NCI-H446 treated with DMSO at 0.1 percent for 48 hours (cell line): ENCODE measurements at regions not wholly inside any gene's neighbourhood (a gene's known extent, or its start where the extent isn't known, plus 50 kb on each side); places are given as distances from the start of the nearest gene placed in this dataset.
"Not testable (repeated sequence)": the region's sequence is repeated elsewhere in the genome, so short reads cannot be mapped to it uniquely, and the experiment has no call there.

Experiments
- DNase-seq: peaks from one replicate; lab custom pipeline; 2025; lab: John Stamatoyannopoulos, UW

DNA sequence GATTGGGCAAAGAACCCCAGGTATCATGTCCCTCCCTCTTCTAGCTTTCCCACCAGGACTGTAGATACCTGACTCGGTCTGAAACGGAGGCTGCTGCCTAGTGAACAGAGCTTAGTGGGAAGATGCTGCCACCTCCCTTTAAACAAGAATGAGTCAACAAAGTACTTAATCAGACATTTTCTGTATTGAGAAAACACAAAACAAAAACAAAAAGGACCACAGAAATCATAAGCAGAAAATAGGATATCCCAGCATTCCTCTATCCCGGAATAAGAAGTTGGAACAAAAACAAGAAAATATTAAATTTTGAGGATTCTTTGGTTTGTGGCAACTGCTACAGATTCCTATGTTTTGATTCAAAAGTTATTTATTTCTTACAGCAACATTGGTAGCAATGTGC is 51.7 kb upstream of the COL8A1 start:
- no peak for DNase-seq

DNA sequence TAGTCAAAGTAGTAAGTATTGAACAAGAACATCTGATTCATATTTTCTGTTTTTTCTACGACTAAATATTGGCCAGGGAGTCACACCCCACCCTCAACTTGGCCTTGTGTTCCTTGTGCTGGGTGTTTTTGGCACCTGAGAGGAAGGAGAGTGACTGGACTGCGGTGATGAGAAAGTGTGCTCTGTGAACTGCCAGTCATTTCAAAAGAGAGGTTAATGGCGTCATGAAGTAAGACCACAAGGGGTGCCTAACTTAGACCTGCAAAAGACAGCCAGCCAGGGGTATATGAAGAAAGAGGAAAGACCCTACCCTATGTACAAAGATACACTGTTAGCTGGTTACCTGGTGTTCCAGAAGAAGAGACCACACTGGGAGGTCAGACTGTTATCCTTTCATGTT is 58.4 kb upstream of the COL8A1 start:
- no peak for DNase-seq

DNA sequence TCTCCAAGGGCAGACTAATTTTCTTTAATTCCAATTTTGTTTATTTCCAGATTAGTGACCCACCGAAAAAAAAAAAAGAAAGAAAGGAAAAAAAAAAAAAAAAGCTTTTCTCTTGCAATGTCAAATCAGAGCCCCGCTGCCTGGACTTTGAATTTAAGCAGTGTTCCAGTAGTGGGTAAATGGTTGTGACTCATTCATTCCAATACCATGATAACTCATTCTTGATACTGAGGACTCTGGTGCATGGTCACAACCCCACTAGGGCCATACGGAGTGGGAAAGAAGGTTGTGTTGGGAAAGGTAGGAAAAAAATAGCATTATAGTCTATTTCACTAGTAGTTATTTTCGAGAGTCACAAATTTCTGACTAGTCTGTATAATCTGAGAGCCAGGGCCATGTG is 59.1 kb upstream of the COL8A1 start:
- DNase-seq: no peak

DNA sequence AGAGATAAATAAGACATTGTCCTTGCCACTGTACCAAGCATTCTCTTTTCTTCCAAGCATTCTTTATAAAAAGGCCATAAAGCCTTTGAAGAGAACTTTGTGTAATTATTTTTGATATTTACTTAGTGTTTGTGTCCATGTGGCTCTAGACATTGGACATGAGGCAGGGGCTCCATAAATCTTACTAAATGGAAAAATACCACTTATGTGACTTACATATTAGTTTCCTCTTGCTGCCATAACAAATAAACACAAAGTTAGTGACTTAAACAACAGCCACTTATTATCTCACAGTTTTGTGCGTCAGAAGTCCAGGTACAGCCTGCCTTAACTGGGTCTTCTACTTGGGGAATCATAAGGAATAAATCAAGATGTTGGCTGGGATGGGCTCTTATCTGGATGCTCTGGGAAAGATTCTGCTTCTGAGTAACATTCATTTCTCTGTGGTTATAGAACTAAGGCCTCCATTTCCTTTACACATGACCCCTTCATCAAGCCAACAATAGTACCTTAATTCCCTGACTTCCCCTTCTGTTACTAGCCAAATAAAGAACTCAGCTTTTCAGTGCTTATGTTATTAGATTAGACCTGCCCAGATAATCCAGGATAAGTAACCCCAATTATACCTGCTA is 59.9 kb upstream of the COL8A1 start:
- no peak for DNase-seq

DNA sequence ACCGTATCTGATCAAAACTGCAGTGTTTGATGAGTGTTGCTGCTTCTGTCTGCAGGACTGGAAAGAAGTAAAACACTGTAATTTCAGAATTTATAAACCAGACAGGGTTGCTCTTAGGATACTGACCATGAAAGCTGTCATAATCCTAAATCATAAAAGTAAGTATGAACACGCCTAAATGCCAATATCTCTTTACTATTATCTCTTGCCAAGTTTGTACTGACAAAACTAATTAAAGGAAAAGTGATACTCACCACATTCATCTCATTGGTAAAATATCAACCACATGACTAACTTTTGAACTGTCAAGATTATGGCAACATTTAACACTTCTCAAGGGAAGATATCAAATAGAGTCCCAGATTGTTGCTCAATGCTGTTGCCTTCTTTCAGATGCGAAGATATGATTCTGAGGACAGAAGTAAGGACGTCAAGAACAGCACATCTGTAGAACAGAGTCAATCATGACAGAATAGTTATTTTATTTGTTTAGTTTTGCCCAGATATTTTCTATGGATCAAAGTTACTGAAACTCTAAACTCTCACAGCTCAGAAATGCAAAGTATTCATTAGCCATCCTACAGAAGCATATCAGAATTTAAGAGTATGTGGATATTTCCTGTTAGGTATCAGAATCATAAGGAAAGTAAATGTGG is 61.4 kb upstream of the COL8A1 start:
- no peak for DNase-seq

DNA sequence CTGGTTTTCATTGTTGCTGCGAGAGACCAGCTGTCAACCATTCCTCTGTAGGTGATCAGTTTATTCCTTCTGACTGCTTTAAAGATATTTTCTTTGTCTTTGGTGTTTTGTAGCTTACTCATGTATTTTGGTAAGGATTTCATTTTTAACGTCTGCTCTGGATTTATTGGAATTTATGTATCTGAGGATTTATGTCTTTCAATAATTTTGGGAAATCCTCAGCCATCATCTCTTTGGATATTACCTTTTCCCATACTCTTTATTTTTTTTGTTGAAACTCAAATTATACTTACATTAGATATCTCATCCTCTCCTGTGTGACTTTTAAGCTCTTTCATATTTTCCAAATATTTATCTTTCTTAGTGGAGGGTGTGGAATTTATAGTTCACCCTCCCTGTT is 62.7 kb upstream of the COL8A1 start:
- DNase-seq: no peak

DNA sequence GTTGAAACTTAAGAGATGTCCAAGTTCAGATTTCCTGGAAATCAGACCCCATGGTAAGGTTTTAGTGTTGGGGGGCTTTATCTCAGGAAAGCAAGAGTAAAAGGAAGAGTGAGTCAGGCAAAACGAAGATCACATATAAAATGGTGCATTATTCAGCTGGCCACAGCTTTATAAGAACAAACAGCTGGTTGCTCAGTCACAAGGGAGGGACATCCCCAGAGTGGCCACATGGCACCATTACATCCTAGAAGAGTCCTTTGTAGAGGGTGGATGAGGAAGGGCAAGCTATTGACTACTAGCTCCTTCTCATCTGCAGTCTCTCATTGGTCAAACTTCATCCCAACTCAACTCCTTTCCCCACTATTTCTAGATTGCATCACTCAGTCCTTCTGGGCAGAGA is 68.3 kb upstream of the COL8A1 start:
- DNase-seq: no peak

DNA sequence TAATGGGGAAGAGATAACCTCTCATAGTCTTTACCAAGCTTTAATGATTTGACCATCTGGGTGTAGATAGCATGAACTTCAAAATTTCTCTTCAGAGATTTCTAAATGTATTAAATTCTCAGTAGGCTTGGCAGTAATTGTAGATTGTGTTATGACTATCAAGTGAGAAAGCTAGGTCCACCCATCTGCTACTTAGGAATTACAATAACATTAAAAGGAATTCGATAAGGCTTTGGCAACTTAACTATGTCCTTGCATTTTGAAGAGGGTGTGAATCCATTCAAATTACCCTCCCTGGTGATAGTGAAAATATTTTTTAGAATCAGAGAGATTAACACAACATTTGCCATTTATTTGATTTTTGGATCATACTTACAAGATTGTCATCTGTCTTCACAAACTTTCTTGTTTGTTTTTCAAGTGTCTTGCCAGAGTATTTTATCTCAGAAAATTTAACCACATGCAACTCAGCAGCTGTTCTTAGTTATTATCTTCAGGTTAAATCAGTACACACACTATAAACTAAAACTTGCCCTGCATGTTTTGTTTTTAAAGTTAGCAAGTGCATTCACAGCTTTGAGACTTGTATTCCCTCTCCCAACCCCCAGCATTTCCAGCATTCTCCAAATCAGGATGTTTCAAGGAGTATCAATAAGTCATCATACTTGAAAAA is 69.6 kb upstream of the COL8A1 start:
- no peak for DNase-seq

DNA sequence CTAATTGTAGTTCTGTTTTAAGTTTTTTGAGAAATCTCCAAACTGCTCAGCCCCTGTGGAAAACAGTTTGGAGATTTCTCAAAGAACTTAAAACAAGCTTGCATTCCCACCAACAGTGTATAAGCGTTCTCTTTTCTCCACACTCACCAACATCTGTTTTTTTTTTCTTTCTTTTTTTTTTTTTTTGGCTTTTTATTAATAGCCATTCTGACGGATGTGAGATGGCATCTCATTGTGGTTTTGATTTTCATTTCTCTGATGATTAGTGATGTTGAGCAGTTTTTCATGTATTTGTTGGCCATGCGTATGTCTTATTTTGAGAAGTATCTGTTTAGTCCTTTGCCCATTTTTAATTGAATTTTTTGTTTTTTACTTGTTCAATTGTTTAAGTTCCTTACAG is 73.1 kb upstream of the COL8A1 start:
- no peak for DNase-seq

DNA sequence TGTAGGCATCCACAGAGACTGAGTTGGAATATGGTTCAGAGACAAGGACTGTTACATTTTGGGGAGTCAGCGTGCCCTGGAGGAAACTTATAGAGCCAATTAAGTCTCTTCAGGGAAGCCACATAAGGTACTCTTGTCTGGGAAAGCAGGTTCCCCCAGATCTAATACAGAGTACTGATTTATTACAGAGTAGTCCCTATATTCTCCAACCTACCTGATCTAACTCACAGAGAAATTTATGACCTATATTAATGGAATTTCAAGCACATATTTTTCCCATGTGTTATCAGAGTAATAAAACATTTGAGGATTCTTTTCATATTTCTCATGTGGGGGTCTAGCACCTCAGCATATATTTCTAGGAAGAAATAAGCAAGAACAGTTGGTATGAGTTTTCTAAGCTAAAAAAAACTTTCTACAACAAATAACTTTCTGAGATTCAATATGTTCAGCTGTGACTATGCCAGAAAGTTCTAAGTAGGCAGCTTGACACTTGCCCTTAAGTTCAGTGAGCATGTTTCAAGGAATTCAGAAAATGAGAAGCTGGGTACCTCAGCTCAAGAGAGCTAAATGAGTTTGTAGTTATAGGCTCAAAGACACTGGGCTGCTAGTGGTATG is 75.3 kb upstream of the COL8A1 start:
- DNase-seq: no peak

DNA sequence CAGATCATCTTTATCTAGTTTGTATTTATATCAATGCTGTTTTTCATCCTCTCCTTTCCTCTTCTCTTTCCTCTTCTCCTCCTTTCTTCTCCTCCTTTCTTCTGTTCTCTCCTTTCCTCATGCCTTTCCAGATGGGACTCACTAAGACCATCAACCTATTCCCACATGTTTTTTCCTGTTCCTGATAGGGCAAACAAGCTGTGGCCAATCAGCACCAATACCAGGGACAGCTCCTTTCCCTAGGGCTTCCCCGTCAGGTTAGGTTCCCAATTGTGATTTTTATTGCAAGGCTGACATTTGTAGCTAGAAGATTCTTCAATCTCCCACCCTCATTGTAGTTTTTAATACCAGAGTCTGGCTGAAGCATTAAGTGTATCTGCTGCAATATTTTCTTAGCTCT is 76.3 kb upstream of the COL8A1 start:
- DNase-seq: no peak

DNA sequence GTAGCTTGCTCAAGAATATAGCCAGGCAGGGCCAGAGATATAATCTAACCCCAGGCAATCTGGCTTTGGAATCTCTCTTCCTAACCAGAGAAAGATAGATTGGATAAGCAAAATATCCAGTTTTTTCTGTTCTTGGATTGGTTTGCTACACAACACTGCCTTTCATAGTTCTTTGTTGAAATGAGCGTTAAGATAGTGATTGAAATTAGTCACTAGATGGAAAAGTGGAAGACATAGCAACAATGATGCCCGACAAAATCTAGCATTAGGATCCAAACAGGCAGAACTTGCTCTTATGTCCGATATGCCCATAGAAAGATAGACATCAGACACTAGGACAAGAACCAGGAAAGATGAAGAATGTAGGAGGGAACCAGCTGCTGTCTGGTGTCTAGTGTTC is 77.3 kb upstream of the COL8A1 start:
- DNase-seq: no peak

DNA sequence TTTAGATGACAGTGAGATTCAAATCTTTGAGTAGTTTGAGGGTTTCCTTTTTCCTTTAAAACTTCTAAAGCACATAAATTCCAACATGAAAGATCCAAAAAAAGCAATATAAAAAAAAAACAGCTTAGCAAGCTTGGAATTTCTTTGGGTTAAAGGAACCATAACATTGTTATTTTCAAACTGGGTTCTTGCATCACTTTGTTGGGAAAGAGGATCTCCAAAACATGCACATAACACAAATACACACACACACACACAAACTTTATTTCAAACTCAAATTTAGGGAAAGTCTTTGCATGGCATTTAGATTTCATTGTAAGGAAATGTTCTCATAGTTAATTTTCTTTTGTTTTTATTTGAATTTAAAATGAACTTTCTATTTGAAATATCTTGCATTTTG is 79.2 kb upstream of the COL8A1 start:
- DNase-seq: no peak

DNA sequence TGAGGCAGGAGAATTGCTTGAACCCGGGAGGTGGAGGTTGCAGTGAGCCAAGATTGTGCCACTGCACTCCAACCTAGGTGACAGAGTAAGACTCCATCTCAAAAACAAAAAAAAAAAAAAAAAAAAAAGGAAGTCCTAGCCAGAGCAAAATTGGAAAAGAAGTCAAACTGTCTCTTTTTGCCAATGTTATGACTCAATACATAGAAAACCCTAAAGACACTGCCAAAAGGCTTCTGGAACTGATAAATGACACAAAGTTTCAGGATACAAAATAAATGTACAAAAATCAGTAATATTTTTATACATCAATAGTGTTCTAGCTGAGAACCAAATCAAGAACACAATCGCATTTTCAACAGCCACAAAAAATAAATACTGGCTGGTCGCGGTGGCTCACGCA is 82.5 kb upstream of the COL8A1 start:
- DNase-seq: not testable (repeated sequence)

DNA sequence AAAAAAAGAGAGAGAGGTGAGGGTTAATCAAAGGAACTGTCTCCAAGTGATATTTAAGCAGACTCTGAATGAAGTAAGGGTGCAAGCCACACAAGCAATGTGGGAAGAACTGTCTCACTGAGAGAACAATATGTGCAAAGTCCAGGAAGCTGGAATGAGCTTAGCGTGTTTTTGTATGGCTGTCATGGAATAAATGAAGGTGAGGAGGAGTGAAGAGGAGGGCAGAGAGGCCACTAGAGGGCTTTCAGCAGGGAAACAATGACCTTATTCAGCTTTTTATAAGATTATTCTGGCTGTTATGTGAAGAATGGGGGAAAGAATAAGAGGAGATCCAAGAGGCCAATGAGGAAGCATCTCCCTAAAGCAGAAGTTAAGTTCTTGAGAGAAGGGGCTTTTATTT is 86.9 kb upstream of the COL8A1 start:
- DNase-seq: no peak

DNA sequence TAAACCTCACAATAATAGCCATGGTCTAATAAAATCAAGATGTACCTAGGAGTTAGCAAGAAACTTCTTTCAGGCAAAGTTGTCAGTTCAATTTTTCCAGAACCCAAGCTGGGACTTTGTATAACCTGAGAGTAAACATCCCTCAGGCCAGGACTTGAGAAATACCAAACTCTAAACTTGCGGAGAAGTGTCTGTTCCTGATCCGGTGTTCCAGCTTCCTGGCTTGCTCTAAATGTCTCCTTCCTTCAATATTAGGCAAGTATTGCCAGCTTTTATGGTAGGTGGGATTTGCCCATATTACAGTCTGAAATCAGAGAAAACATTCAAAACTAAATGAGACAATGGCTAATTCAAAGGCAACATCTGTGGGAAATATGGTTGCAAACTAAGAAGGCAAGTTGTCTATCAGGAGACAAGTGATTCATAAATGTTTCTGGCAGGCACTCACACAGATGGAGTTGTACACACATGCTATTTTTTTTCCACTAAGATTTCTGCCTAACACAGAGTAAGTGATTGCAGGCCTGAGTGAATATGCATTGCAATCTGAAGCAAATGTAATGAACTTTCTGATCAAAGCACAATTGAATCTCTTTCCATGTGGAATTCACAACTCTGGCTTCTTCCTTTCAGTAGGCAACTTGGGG is 88.3 kb upstream of the COL8A1 start:
- DNase-seq: no peak

DNA sequence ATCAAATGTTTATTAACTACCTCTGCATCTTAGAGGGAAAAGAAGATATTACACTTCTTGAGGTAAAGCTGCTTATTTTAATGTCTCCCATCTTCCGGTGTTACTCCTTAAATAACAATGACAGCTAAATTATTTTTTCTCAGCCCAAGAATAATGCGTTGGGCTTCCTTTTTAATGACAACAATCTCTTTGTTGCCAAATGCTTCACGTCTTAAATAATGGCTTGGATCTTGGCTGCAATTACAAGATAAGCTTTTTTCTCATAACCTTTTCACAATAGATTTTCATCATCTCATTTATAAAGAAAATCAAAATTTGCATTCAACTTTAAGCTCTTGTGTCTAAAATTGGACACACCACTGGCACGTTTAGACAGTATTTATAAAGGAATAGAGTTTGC is 89.2 kb upstream of the COL8A1 start:
- no peak for DNase-seq

DNA sequence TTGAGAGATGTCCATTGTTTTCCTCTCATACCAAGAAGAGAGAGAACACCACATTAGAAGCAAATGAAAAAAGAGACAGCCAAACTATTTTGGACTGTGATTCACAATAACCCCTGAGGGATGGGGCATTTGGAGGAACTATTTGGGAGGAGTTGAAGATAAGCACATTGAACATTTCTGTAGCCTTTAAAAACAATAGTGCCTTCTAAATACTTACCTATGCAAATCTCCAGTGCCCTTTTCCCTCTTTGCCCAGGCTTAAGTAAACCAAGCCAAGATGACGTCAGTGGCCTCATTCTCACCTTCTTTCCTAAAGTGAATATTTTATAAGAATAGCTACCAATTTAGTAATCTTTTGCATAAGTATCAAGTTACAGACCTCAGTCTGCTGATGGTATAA is 89.7 kb upstream of the COL8A1 start:
- no peak for DNase-seq

DNA sequence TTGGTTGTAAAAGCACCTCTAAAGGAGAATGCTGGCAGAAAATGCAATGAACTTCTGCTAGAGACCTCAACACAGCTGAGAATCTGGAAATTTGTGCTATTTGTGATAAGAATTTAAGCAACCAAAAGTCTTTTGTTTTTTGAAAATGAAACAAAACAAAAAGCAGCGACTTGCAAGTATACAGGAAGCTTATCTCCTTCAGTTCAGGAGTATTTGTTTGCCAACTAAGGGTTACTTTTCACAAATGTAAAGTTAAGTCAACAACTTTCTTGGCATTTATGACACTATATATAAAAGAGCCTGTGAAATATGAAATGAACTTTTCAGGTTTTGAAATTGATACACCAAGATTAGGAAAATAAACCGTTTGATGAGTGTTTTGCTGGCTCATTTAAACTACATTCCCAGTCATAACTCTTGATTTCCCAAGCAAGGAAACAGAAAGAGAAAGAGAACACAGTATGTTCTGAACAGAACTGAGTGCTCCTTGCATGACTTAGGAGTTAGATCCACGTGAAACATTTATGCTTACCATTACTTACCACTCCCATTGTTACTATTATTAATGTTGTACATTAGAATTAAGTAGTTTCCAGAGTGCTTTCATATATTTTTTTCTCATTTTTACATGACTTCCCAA is 92.3 kb upstream of the COL8A1 start:
- DNase-seq: no peak

DNA sequence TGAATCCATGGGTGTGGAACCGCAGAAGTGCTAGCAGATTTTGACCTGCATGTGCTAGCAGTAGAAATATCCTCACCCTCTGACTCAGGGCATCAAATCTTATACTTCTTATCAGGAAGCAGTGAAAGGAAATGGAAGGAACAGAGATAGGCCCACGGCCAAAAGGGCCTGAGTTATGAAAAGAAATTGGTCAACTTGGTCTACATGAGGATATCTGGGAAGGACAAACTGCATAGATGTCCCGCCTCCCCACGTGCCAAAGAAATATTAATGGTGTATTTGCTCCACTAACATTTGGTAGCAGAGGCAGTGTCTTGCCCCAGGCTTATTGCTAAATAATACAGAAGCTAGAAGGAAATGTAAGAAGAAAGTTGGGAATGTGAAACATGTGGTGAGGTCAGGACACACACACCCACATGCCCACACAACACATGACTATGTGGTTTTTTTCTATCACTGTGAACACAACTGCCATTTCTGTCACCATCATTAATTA is 93.6 kb upstream of the COL8A1 start:
- no peak for DNase-seq

DNA sequence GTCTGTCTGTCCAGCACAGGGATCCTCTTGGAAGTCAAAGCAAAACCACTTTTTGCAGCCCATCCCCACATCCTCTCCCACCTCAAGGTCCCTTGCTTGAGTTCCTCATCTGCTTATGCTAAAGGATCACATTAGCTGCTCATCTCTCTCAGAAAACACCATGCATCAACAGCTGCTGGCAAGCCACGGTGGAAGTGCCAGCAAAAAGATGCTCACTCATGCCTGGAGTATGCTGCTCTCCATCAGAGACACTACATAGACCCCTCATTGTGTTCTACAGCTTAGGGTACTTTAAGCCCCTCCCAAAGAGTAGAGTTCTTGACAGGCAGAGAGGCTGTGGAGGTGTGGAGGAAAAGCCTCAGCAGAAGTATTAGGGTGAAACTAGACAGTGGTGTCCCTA is 94.6 kb upstream of the COL8A1 start:
- DNase-seq: no peak
